ENCODE measurements at regions not wholly inside any gene's neighbourhood (a gene's known extent, or its start where the extent isn't known, plus 50 kb on each side); places are given as distances from the start of the nearest gene placed in this dataset.

DNA sequence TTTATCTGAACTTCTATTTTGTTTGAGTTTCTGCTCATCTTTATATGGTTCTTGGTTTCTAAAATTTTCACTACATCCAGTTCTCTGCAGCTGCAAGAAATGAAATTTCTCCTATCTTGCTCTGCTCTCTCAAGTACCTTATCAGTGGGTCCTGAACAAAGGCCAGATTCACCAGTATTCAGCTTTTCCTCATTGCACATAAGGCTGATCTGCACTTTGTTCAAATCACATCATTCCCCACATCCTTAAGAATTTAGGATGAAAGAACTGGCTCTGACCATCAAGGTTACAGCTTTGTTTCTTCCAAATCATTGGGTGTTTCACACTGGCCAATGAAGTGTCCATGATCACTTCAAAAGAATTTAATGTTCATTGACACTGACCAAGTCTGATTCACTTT, 211.4 kb downstream of the GRIN2B start:
- TF ChIP-seq POLR2A (IDR thresholded peaks at IDR 0.05; ENCODE audit: low read length) (no peak), GATA1 (IDR thresholded peaks at IDR 0.05; ENCODE audit: low read depth, low read length) (no peak)

Data from erythroblast (primary cell).